HG02885 (cell line): ENCODE measurements at regions not wholly inside any gene's neighbourhood (a gene's known extent, or its start where the extent isn't known, plus 50 kb on each side); places are given as distances from the start of the nearest gene placed in this dataset.

Experiments
- ATAC-seq: cut with Tn5 transposase; IDR thresholded peaks from one replicate; pipeline ENCODE4 v1.9.1; 2021; ENCODE audit warnings: mild to moderate bottlenecking; ENCODE audit not compliant: unreplicated experiment, poor library complexity

DNA sequence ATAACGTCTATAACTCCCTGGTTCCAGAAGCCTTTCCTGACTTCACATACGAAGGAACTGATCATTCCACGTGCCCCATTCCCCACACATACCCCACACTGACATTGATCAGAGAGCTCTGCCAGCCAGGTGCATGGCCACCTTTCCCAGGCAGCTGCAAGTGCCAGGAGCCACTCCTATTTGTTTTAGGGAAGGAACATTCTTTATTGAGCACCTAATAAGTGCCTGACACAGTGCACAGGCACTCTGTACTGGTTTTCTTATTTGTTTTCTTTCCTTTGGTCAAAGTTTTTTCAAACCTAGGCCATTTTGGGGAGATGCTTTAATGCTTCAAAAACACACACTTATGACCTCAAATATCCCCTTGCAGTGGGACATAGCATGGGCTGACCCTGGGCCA, 50.0 kb downstream of the PITPNM2 start:
- no peak for ATAC-seq

DNA sequence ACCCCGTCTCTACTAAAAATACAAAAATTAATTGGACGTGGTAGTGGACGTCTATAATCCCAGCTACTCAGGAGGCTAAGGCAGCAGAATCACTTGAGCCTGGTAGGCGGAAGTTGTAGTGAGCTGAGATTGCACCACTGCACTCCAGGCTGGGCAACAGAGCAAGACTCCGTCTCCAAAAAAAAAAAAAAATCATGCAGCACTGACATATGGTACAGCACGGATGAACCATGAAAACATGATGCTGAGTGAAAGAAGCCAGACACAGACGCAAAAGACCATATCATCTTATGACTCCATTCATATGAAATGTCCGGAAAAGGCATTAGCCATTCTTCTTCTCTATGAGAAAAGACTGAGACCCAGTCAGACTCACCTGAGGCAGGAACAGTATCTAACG, 50.4 kb downstream of the PITPNM2 start:
- no peak for ATAC-seq

DNA sequence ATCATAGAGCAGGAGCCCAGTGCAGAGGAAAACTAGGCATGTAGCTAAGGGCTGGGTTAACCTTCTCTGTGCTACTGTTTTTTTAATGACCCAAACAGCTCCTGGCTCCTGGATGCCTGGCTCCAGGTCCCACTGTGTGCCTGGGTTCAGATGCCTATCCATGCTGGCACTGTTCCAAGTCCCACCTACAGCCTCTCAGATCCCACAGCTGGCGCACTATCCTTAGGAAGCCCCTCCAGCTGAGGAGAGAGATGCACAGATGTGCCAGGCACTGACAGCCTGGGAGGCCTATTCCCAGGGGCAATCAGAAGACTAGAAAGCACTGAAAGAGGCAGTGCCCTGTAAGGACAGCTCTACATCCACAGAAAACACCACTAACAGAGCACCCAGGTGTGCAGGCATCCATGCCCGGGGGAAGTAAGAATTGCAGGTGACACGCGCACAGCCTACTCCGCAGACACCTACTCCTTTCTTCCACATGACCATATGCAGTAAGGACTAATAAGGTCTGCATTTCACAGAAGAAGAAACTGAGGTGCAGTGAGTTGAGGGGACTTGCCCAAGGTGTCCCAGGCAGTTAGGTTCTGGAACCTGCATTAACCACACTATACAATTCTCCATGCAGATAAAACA, 51.2 kb downstream of the PITPNM2 start:
- ATAC-seq, result no peak

DNA sequence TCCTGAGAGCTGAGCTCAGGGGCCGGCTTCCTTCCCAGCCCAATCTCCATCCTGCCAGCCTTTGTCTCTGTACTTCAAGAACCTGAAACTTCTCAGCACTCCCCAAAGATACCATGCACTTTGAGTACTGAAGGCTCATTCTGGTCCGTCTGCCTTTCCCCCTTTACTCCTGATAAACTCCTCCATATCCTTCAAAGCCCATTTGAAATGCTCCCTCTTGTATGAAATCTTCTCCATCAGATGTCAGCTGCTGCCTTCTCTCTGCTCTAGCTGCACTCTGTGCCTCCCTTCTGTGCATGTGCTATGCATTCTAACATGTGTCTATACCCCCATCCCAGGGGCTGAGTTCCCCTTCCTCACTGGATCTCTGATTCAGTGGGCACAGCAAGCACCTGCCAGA, 52.1 kb downstream of the PITPNM2 start:
- ATAC-seq, result no peak

DNA sequence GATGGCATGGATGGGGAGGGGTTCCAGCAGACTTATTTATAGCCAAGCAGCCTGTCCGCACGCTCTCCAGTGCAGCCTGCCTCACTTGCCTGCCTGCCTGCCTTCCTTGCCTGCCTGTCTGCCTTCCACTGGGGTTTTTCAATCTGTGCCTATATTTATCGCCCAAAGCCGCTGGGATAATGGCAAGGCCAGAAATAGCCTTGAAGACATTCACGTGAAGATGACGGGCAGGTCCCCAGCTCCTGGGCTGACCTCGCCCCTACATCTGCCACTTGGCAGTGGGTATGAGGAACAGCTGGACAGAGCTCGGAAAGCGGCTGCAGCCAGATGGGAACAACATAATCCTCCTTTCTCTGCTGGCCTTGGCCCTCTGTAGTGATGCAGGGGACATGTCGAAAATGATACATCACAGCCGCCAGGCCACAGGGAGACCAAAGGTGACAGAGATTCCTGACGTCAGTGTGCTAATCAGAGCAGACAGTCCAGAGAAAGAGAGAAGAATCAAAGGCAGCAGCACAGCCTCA, 53.3 kb downstream of the PITPNM2 start:
- ATAC-seq, result no peak

DNA sequence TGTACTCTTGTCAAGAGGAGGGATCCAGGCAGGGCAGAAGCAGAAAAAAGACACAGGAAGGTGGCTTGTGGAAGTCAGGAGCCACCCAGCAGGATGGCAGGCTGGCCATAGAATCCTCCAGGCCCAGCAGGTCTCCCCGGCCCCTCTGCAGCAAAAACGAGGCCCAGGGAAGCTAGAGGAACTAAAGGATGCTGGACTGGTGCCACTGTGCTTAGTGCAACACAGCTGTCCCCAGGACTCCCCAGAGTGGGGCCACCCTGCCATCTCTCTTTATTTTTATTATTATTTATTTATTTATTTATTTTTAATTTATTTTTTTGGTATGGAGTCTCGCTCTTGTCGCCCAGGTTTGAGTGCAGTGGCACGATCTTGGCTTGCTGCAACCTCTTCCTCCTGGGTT, 54.1 kb downstream of the PITPNM2 start:
- no peak for ATAC-seq

DNA sequence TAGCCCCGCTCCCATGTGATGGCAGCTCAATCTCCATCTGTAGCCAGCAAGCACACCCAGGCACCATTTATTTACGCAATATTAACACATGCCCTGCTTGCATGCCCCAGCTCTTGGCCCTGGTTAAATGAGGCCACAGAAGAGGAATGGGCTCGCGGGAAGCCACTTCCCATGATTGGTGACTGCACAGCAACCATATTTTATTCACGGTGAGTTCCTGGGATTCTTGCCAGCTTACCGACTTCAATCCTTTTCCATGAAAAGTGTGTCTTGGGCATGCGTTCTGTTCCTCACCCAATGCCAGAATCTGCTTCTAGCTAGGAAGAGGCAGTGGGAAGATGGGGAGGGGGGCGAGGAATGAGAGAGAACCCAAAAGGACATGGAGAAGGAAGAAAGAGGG, 54.7 kb downstream of the PITPNM2 start:
- no peak for ATAC-seq

DNA sequence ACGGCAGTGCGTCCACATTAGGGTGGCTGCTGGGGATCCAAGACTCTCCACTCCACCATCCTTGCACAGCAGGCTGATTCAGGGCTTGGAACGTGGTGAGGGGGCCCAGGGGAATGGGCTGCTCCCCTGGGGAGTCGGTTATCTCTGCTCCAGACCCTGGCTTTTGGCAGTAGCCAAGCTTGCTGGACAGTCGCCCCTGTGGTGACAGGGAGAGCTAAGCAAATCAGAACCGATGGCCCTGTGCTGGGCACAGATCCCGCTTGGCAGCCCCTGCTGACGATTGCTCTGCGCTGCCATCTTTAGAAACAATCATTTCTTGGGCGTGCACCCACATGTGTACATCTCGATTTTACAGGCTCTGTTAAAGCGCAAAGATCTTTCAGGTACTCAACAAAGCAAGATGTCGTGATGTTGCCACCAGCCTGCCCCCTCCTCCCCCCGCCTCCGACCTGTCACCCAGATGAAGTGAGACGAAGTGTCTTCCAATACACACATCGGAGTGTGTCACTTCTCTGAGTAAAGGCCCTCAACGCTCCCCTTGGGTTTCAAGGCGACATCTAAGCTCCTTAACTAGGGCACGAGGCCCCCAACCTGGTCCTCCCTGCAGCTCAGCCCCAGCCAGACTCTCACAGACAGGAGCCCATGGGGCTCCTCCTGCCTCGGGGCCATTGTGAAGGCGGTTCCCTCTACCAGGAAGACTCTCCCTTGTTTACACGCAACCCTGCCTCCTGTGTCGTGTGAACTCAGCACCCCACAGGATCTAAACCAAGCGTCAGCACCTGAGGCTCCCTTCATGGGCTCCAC, 55.6 kb downstream of the PITPNM2 start:
- ATAC-seq, result no peak

DNA sequence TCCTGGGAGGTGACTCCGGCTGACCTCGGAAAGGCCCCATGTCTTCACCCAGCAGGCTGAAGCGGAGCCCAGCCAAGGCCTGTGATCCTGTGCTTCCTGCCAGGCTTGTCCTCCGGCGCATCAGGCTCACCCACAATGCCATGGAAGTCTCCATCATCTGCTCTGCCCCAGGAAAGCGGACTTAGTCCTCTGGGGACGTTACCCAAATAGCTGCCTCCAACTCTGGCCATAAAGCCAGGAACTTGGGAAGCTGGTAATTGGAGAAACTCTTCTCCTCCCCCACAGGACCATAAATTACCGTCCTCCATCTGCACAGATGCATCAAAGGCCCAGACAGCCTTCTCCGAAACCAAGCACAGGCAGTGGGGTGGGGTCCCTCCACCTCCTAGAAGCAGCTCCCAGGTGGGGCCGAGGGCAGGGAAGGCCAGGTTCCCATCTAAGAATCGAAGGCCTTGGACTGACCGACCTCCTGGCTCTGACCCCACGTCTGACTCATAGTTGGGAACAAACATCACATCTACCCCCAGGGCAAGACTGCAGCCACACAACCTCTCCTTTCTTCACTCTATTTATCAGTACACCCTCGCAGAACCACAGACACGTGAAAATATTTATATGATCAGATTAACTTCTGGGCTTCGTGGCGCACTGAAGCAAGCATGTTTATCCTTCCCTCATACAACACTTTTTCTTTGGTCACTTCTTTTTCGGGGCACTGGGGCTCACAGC, 56.4 kb downstream of the PITPNM2 start:
- no peak for ATAC-seq

DNA sequence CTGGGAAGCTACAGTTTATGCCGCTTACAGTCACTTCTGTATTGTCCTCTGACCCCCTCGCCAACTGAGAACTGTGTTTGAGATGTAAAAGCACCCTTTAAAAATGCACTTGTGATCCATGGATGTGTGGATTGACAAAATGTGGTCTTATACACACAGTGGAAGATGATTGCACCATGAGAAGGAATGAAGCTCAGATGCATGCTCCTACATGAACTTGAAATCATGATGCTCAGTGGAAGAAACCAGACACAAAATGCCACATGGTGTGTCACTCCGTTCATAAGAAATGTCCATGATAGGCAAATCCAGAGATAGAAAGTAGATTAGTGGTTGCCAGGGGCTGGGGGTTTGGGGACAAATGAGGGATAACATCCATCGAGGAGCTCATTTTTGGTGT, 58.0 kb downstream of the PITPNM2 start:
- ATAC-seq, result no peak

DNA sequence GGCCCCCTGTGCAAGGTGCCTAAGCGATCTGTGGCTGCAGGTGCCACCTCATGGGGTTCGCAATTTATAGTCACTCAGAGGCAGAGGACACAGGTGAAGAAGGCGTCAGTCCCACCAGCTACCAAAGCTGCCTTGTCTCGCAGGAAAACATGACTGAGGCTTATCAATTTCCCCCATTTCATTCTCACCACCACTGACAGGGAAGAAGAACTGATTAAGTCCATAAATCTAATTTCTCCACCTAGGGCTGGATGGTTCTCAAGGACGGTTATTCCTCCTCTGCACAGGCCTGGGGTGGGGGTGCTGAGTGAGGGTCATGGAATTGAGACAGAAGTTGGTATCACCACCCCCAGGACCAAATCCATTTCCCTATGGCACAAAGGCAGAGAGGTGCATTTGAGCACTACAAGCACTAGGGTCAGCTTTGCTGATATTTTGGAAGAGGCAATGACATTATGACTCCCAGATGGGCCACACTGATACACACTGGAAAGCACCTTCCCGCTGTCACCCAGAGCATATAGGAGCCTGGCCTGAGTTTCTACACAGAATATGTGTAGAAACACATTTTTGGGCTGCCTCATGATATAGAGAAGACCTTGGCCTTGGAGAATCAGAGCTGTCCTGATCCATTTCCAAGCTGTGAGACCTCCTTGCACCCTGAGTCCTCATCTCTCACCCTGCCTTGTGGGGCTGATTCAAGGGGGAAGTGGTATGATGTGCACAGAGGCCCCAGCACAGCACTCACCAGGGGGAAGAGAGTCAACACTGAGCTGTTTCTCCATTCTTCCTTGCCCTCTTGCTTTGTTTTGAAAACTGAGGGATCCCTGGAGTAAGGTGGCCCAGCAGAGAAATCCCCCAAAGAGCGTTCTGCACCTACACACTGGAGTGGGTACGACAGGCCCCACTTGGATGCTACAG, 59.4 kb downstream of the PITPNM2 start:
- no peak for ATAC-seq

DNA sequence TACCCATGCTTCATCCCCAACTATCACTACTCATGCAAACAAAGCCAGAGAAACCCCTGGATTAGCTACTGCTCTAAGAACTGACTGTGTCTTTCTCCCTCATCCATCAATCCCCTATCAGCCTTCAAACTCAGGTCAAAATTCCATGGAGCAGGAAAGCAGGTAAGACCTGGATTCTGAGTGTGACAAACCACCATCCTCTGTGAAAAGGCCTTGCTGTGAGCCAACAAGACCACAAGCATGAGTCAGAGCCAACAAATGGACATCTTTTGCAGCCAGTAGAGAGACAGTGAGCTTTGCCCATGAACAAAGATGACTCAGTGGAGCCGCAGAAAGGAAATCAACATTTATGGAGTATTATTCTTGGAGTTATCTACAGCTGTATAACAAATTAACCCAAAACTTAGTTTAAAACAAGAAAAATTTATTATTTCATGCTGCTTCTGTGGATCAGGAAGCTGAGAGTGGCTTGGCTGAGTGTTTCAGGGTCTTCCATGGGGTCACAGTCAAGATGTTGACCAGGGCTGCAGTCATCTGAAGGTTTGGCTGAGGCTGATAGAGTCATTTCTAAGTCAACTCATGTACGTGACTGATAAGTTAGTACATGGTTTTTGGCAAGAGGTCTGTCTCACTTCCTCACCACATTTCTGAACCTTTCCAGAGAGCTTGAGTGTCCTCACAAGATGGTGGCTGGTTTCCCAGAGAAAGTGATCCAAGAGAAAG, 61.1 kb downstream of the PITPNM2 start:
- no peak for ATAC-seq

DNA sequence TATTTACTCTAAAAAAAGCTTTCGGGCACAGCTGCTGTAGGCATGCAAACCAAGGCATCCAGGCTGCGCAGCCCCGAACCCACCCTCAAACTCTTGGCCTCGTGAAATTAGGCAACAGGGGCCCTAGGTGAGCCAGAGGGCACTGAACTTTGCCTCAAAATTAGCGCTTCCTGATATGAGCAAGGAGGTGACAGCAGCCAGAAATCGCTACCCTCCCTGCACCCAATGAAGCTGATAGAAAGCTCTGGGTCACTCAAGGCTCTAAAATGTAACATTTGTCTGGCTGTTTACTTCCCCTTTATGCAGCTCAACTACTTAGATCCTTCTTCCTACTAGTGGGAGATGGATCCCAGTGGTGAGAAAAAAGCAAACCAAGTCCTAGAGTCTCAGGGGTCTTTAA, 61.8 kb downstream of the PITPNM2 start:
- ATAC-seq, result no peak

DNA sequence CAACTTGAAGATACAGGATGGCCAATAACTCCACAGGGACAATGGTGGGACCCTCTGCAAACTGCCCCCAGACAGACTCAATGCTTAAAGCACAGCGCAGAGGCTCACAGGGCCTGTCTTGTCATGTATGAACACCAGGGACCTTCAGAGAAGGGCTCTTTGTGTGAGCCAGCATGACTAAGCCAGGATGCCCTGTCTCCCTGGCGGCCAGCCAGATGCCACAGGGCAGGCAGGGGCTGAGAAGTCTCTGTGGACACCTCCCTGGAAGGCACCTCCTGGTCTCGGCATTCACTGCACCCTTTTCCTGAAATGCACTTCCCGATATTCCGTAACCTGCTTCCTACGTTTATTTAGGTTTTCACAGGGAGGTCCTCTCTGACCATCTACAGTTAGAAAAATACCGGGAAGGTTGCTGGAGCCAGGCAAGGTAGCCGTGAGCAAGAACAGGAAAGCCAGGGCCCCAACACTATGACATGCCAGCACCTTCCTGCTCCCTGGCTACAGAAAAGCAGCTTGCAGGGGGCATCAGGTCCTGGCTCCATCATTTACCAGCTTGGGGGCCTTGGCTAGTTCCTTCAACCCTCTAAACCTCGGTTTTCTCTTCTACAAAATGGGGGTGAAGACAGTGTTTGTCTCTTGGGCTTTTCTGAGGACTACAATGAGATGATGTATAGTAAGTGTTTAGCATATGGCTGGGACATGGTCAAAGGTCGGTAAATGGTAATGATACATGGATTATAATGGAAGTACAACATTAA, 65.0 kb downstream of the PITPNM2 start:
- no peak for ATAC-seq

DNA sequence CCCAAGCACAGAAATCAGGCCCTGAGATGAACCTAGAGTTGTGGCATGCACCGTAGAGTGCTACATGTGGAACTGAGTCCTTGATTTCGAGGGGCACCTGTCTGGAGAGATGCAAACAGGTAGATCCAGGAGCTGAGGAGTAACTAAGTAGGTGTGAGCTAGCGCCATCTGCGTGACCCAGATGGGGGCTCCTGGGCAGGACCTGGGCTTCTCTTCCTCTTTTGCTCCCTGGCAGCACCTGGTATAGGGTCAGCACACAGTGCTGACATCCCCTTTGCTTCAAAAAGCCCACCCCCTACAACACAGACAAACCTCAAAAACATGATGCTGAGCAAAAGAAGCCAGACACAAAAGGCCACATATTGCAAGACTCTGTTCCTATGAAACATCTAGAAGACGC, 65.8 kb downstream of the PITPNM2 start:
- ATAC-seq, result no peak

DNA sequence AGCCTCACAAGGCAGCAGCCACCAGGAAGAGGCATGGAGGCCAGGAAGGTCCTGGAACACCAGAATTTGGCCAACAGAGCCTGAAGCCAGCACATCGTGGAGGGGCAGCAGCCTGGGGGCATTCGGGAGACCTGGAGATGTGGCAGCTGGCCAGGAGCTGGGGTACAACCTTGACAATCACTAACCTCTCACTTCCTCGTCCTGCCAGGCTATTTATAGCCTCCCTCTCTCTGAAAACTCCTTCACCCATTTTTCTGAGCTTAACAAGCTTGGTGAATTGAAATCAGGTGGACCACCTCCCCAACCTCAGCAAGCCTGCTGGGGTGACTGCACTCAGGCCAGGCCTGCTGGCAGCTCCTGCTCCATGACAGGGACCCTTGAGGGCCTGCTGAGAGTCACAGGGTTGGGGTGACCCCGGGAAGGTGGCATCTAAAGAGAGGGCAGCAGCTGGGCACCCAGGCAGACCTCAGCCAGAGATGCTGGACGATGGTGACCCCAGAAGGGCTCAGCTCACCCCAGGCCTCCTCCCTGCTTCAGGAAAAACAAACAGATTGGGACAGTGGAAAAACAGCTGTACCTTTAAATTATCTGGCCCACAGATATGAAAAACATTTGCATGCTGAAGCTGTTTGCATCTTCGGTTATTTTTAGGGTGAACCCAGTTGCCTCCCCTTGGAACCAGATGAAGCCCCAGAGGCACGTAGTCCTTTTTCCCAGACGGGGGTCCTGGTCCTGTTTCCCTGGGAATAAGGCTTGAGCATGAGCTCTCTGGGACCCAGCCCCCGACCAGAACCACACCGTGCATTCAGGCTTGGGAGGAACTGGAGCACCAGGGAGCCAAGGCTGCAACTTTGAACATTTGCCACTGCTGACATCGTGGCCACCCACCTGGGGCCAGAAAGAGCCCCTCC, 67.0 kb downstream of the PITPNM2 start:
- ATAC-seq, result no peak

DNA sequence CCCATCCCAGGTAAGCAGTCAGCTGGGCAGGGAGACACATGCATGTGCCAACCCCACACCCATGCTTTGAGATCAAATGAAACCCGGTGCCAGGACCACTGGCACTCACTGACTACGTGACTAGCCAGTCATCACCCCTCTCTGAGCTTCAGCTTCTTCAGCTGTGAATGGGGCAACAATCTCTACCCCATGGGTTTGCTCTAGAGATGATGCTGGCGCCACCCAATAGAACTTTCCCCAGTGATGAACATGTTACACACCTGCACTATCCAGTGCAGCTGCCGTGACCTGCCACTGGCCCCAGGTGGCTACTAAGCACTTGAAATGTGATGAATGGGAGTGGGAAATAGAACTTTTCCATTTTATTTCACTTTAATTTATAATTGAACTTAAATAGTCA, 70.3 kb downstream of the PITPNM2 start:
- ATAC-seq, result no peak
